Type B pancreatic cell (in vitro differentiated cells): ENCODE measurements at regions not wholly inside any gene's neighbourhood (a gene's known extent, or its start where the extent isn't known, plus 50 kb on each side); places are given as distances from the start of the nearest gene placed in this dataset.
"Not testable (repeated sequence)": the region's sequence is repeated elsewhere in the genome, so short reads cannot be mapped to it uniquely, and the experiment has no call there.

Source experiments
- DNase-seq: peaks from one replicate; pipeline ENCODE4 v3.0.0; 2021; ENCODE audit warnings: mixed read lengths; ENCODE audit not compliant: unreplicated experiment; ENCODE audit errors: extremely low spot score
- H3K27ac Mint-ChIP-seq: 2 replicates; pipeline ENCODE4 v1.8.0; 2021; ENCODE audit warnings: mild to moderate bottlenecking, mixed read lengths
- H3K27me3 Mint-ChIP-seq: 2 replicates; pipeline ENCODE4 v1.8.0; 2021; ENCODE audit warnings: mixed read lengths
- H3K36me3 Mint-ChIP-seq: 2 replicates; pipeline ENCODE4 v1.8.0; 2021; ENCODE audit warnings: mixed read lengths
- H3K4me1 Mint-ChIP-seq: one replicate; pipeline ENCODE4 v1.8.0; 2021; ENCODE audit warnings: mixed read lengths; ENCODE audit not compliant: unreplicated experiment
- H3K4me3 Mint-ChIP-seq: 2 replicates; pipeline ENCODE4 v1.8.0; 2021; ENCODE audit warnings: mild to moderate bottlenecking, mixed read lengths
- H3K9me3 Mint-ChIP-seq: 2 replicates; pipeline ENCODE4 v1.8.0; 2021; ENCODE audit warnings: mixed read lengths
- TF ChIP-seq, protein P1 (sequence below): fragments of 200-600 bp; sonication (generic); conservative IDR thresholded peaks from 2 replicates; pipeline ENCODE4 v1.5.0; 2021; ENCODE audit warnings: antibody characterized with exemption, mild to moderate bottlenecking

DNA sequence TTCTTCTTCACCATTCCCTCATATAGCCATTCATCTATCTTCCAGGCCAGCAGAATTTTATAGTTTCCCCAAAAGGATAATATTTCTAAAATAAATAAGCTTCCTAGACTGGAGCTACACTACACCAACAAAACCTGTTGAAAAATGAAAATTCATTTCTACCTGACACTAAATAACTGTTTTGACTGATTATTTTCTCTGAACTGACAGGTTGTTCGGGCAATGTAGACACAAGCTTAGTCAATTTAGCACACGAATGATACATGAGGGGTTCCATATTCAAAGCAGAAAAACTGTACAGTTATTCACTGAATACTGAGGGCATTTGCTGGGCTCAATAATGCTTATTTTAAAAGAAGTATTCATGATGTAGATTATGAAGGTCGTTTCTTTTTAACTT is 589.7 kb downstream of the LIG4 start:
- no peak overlapping the region for H3K27ac Mint-ChIP-seq
- no peak overlapping the region for H3K4me3 Mint-ChIP-seq
- TF ChIP-seq, protein P1, sequence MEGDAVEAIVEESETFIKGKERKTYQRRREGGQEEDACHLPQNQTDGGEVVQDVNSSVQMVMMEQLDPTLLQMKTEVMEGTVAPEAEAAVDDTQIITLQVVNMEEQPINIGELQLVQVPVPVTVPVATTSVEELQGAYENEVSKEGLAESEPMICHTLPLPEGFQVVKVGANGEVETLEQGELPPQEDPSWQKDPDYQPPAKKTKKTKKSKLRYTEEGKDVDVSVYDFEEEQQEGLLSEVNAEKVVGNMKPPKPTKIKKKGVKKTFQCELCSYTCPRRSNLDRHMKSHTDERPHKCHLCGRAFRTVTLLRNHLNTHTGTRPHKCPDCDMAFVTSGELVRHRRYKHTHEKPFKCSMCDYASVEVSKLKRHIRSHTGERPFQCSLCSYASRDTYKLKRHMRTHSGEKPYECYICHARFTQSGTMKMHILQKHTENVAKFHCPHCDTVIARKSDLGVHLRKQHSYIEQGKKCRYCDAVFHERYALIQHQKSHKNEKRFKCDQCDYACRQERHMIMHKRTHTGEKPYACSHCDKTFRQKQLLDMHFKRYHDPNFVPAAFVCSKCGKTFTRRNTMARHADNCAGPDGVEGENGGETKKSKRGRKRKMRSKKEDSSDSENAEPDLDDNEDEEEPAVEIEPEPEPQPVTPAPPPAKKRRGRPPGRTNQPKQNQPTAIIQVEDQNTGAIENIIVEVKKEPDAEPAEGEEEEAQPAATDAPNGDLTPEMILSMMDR: no peak
- no peaks in the 10 kb centered on the region for H3K9me3 Mint-ChIP-seq
- DNase-seq: no peak
- no peaks in the 10 kb centered on the region for H3K27me3 Mint-ChIP-seq
- no peaks in the 10 kb centered on the region for H3K36me3 Mint-ChIP-seq
- H3K4me1 Mint-ChIP-seq: no peaks in the 10 kb centered on the region

DNA sequence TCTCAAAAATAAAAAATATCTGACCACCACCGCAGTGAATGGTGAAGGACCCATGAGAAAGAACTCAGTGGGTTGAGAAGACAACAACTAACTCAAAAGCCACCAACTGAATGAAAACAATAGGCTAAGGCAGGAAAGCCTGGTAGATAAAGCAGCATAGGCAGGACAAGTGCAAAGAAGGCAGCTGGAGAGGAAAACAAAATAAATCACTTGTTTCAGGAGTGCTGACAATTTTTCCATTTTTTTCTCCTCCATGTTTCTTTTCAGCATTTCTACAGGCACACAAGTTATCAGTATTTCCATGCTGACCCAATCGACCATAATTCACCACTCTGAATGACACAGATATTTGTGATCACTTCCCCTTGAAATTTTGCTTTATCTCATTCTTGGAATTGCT is 597.8 kb downstream of the LIG4 start:
- H3K9me3 Mint-ChIP-seq: no peaks in the 10 kb centered on the region
- no peaks in the 10 kb centered on the region for H3K4me1 Mint-ChIP-seq
- no peaks in the 10 kb centered on the region for H3K27me3 Mint-ChIP-seq

DNA sequence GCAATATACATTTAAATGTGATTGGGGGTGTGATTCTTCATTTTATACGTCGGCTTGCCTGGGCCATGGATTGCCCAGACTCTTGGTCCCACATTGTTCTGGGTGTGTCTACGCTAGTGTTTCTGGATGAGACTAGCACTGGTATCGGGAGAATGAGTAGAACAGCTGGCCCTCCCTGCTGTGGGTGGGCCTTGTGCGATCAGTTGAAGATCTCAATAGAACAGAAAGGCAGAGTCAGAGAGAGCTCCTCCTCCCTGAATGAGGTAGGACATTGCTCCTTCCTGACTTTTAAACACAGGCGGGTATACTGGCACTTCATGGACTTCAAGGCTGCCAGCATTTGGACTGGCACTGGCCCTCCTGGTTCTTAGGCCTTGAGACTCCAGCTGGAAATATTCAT is 603.0 kb downstream of the LIG4 start:
- H3K36me3 Mint-ChIP-seq: no peaks in the 10 kb centered on the region
- no peak overlapping the region for H3K27ac Mint-ChIP-seq
- H3K4me1 Mint-ChIP-seq: no peaks in the 10 kb centered on the region
- H3K27me3 Mint-ChIP-seq: no peaks in the 10 kb centered on the region
- no peaks in the 10 kb centered on the region for H3K9me3 Mint-ChIP-seq
- H3K4me3 Mint-ChIP-seq: no peak overlapping the region
- no peak for DNase-seq
- TF ChIP-seq, protein P1: no peak

More for the DNA sequence above, 597.8 kb downstream of the LIG4 start:
- no peak overlapping the region for H3K27ac Mint-ChIP-seq
- H3K36me3 Mint-ChIP-seq: no peaks in the 10 kb centered on the region
- TF ChIP-seq, protein P1: no peak
- no peak overlapping the region for H3K4me3 Mint-ChIP-seq
- no peak for DNase-seq

DNA sequence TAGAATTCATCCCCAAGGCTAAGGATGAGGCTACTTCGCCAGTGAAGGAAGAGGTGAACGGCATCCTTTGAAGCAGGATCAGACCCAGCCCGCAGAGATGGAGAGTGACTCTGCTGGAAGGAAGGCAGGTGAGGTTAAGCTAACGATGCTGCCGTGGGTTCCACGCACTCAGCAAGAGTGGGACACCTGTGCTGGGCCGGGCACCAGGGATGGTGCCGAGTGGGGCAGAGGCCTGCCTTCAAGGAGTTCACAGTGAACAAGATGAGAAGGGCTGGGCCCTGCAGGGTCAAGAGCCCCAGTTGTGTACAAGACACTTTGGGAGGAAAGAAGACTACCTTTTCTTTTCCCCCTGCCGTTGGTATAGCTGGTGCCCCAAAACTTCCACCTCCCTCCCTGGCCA is 606.6 kb downstream of the LIG4 start:
- no peak for DNase-seq
- no peaks in the 10 kb centered on the region for H3K4me1 Mint-ChIP-seq
- TF ChIP-seq, protein P1: no peak
- no peak overlapping the region for H3K27ac Mint-ChIP-seq
- H3K4me3 Mint-ChIP-seq: no peak overlapping the region
- no peaks in the 10 kb centered on the region for H3K36me3 Mint-ChIP-seq
- H3K27me3 Mint-ChIP-seq: no peaks in the 10 kb centered on the region
- H3K9me3 Mint-ChIP-seq: no peaks in the 10 kb centered on the region

DNA sequence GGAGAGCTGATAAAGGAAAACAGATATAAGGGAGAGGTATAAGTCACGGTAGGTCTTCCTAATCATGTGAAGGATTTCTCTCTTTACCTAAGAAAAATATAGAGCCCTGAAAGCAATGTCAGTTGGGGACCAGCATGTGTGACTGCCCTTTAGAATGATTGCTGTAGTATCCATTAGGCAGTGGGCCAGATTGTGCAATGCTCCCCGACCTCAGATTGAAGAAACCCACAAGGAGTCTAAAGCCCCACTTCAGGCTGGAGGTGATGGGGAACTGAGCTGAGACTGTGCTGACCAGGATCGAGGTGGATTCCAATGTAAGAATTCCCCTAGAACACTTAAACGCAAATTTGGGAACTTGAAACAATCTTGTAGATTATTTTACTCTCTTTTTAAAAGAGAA is 614.4 kb downstream of the LIG4 start:
- Mint-ChIP-seq H3K4me1 (no peaks in the 10 kb centered on the region), H3K9me3 (no peaks in the 10 kb centered on the region), H3K36me3 (no peaks in the 10 kb centered on the region), H3K27me3 (no peaks in the 10 kb centered on the region), H3K4me3 (no peak overlapping the region), H3K27ac (no peak overlapping the region)
- TF ChIP-seq, protein P1: no peak
- DNase-seq: no peak

DNA sequence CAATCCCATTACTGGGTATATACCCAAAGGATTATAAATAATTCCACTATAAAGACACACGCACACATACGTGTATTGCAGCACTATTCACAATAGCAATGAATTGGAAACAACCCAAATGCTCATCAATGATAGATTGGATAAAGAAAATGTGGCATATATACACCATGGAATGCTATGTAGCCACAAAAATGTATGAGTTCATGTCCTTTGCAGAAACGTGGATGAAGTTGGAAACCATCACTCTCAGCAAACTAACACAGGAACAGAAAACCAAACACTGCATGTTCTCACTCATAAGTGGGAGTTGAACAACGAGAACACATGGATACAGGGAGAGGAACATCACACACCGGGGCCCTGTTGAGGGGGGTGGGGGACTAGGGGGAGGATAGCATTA is 619.0 kb downstream of the LIG4 start:
- H3K36me3 Mint-ChIP-seq, H3K9me3 Mint-ChIP-seq, H3K27ac Mint-ChIP-seq, H3K4me3 Mint-ChIP-seq, H3K27me3 Mint-ChIP-seq, H3K4me1 Mint-ChIP-seq, DNase-seq: not testable (repeated sequence)
